H9 (cell line): ENCODE measurements at regions not wholly inside any gene's neighbourhood (a gene's known extent, or its start where the extent isn't known, plus 50 kb on each side); places are given as distances from the start of the nearest gene placed in this dataset.
A peak's percentile ranks its signal among the peaks of the same experiment; 100 is the strongest.

Source experiments
- DNase-seq: peaks from one replicate; pipeline ENCODE4 v3.0.0-alpha.2; 2017
- H2AFZ ChIP-seq: one replicate; pipeline ENCODE4 v1.6.1; 2013; ENCODE audit warnings: mild to moderate bottlenecking, low read length, control low read depth, moderate library complexity
- H2AK5ac ChIP-seq: 2 replicates; pipeline ENCODE4 v1.6.1; 2013; ENCODE audit warnings: low read length, control low read depth, mixed read lengths; ENCODE audit not compliant: insufficient read length
- H2BK120ac ChIP-seq: one replicate; pipeline ENCODE4 v1.6.1; 2013; ENCODE audit warnings: low read depth, mild to moderate bottlenecking, low read length, control low read depth, inconsistent platforms; ENCODE audit not compliant: poor library complexity, severe bottlenecking
- H2BK12ac ChIP-seq: 2 replicates; pipeline ENCODE4 v1.6.1; 2013; ENCODE audit warnings: low read length, control low read depth, mixed read lengths, low read depth; ENCODE audit not compliant: insufficient read length
- H2BK15ac ChIP-seq: 2 replicates; pipeline ENCODE4 v1.6.1; 2013; ENCODE audit warnings: low read depth, low read length, control low read depth
- H2BK20ac ChIP-seq: one replicate; pipeline ENCODE4 v1.6.1; 2013; ENCODE audit warnings: low read depth, mild to moderate bottlenecking, low read length, control low read depth, inconsistent platforms; ENCODE audit not compliant: poor library complexity, severe bottlenecking
- H2BK5ac ChIP-seq: 2 replicates; pipeline ENCODE4 v1.6.1; 2013; ENCODE audit warnings: low read length, control low read depth, mixed read lengths; ENCODE audit not compliant: insufficient read length
- H3K14ac ChIP-seq: 2 replicates; pipeline ENCODE4 v1.6.1; 2013; ENCODE audit warnings: low read length, control low read depth; ENCODE audit not compliant: insufficient read depth
- H3K18ac ChIP-seq: 2 replicates; pipeline ENCODE4 v1.6.1; 2013; ENCODE audit warnings: low read depth, mild to moderate bottlenecking, mixed read lengths, low read length, control low read depth; ENCODE audit not compliant: insufficient read length
- H3K23ac ChIP-seq: 2 replicates; pipeline ENCODE4 v1.6.1; 2013; ENCODE audit warnings: low read length, control low read depth, mixed read lengths, low read depth; ENCODE audit not compliant: insufficient read length
- H3K23me2 ChIP-seq: 2 replicates; pipeline ENCODE4 v1.6.1; 2013; ENCODE audit warnings: low read depth, mild to moderate bottlenecking, mixed read lengths, low read length, control low read depth; ENCODE audit not compliant: insufficient read length, poor library complexity, severe bottlenecking
- H3K27ac ChIP-seq: 2 replicates; pipeline ENCODE4 v1.5.1; 2013; ENCODE audit warnings: low read length, control low read depth, mixed read lengths, low read depth; ENCODE audit not compliant: insufficient read length
- H3K27me3 ChIP-seq: 2 replicates; pipeline ENCODE4 v1.6.1; 2013; ENCODE audit warnings: low read length, control low read depth, inconsistent platforms; ENCODE audit not compliant: insufficient read depth
- H3K4ac ChIP-seq: 2 replicates; pipeline ENCODE4 v1.6.1; 2013; ENCODE audit warnings: low read depth, mild to moderate bottlenecking, control low read depth, inconsistent platforms, low read length, moderate library complexity
- H3K4me1 ChIP-seq: 2 replicates; pipeline ENCODE4 v1.6.1; 2013; ENCODE audit warnings: low read length, control low read depth, inconsistent platforms; ENCODE audit not compliant: insufficient read depth
- H3K4me2 ChIP-seq: 2 replicates; pipeline ENCODE4 v1.6.1; 2013; ENCODE audit warnings: low read length, control low read depth, mixed read lengths; ENCODE audit not compliant: insufficient read length, insufficient read depth
- H3K56ac ChIP-seq: 2 replicates; pipeline ENCODE4 v1.6.1; 2013; ENCODE audit warnings: low read depth, mild to moderate bottlenecking, mixed read lengths, low read length, control low read depth; ENCODE audit not compliant: insufficient read length
- H3K79me1 ChIP-seq: 2 replicates; pipeline ENCODE4 v1.6.1; 2013; ENCODE audit warnings: low read depth, mild to moderate bottlenecking, moderate library complexity, low read length, control low read depth, inconsistent platforms; ENCODE audit not compliant: insufficient read depth, poor library complexity, severe bottlenecking
- H3K79me2 ChIP-seq: 2 replicates; pipeline ENCODE4 v1.6.1; 2013; ENCODE audit warnings: low read length, control low read depth, inconsistent platforms; ENCODE audit not compliant: insufficient read depth
- H3K9ac ChIP-seq: 2 replicates; pipeline ENCODE4 v1.6.1; 2013; ENCODE audit warnings: low read length, control low read depth, mixed read lengths; ENCODE audit not compliant: insufficient read length; ENCODE audit errors: extremely low read depth
- H3K9me3 ChIP-seq: one replicate; pipeline ENCODE4 v1.6.1; 2013; ENCODE audit warnings: low read depth, low read length, inconsistent platforms; ENCODE audit not compliant: control insufficient read depth
- H3T11ph ChIP-seq: one replicate; pipeline ENCODE4 v1.6.1; 2013; ENCODE audit warnings: mild to moderate bottlenecking, low read length, control low read depth, inconsistent platforms
- H4K20me1 ChIP-seq: one replicate; pipeline ENCODE4 v1.6.1; 2013; ENCODE audit not compliant: control insufficient read depth, insufficient read length, insufficient read depth
- H4K5ac ChIP-seq: 2 replicates; pipeline ENCODE4 v1.6.1; 2013; ENCODE audit warnings: low read depth, mild to moderate bottlenecking, mixed read lengths, low read length, control low read depth; ENCODE audit not compliant: insufficient read length
- H4K8ac ChIP-seq: replicated peaks from 2 replicates; pipeline ENCODE4 v1.6.1; 2013; ENCODE audit warnings: low read length, control low read depth, mixed read lengths, low read depth; ENCODE audit not compliant: insufficient read length
- H4K91ac ChIP-seq: 2 replicates; pipeline ENCODE4 v1.6.1; 2013; ENCODE audit warnings: low read depth, mild to moderate bottlenecking, moderate library complexity, mixed read lengths, low read length, control low read depth; ENCODE audit not compliant: insufficient read length
- H3K27ac Mint-ChIP-seq, 3 experiments: 2 replicates in 2 of 3; 3 replicates in 1 of 3; pipeline ENCODE4 v1.8.0; 2020 to 2021; ENCODE audit warnings: mixed read lengths in 3 of 3, mild to moderate bottlenecking in 1 of 3, moderate library complexity in 1 of 3
- H3K27me3 Mint-ChIP-seq: 2 replicates; pipeline ENCODE4 v1.8.0; 2021; ENCODE audit warnings: low read depth, mild to moderate bottlenecking, moderate library complexity, mixed read lengths
- H3K36me3 Mint-ChIP-seq, 3 experiments: 2 replicates in 2 of 3; 3 replicates in 1 of 3; pipeline ENCODE4 v1.8.0; 2020 to 2021; ENCODE audit warnings: low read depth in 3 of 3, mixed read lengths in 3 of 3; ENCODE audit not compliant: insufficient read depth in 1 of 3
- H3K4me1 Mint-ChIP-seq, 2 experiments: 2 replicates each; pipeline ENCODE4 v1.8.0; 2020; ENCODE audit warnings: mixed read lengths in 2 of 2
- H3K4me3 Mint-ChIP-seq, 2 experiments: 2 replicates in 1 of 2; 3 replicates in 1 of 2; pipeline ENCODE4 v1.8.0; 2020 to 2021; ENCODE audit warnings: mild to moderate bottlenecking in 2 of 2, mixed read lengths in 2 of 2, moderate library complexity in 1 of 2
- H3K9me3 Mint-ChIP-seq, 2 experiments: 2 replicates in 1 of 2; 3 replicates in 1 of 2; pipeline ENCODE4 v1.8.0; 2020; ENCODE audit warnings: mild to moderate bottlenecking in 2 of 2, mixed read lengths in 2 of 2, moderate library complexity in 1 of 2
- whole genome bisulfite sequencing: extraction: QIAGEN DNeasy Blood & Tissue Kit; methylation state at CpG from one replicate; pipeline ENCODE4 v1.1.7; 2013; ENCODE audit warnings: missing lambda C conversion rate, low lambda C conversion rate, mixed read lengths; ENCODE audit not compliant: insufficient read length; ENCODE audit errors: extremely low coverage; 5-methylcytosine and 5-hydroxymethylcytosine counted together
- TF ChIP-seq, protein P1 (sequence below): fragments of 200-600 bp; sonication (generic); conservative IDR thresholded peaks from 3 replicates; pipeline ENCODE4 v1.8.0; 2021; ENCODE audit warnings: antibody characterized with exemption, mild to moderate bottlenecking

- Histone ChIP-seq H3K79me1 (no peaks in the 10 kb centered on the region), H2AFZ (no peak overlapping the region), H2BK15ac (no peak overlapping the region), H3K18ac (no peak overlapping the region), H3K4ac (no peak overlapping the region), H3K4me1 (no peaks in the 10 kb centered on the region; the same call in 1 of the 2 replicates), H2BK5ac (no peak overlapping the region), H2BK120ac (no peak overlapping the region), H3K27ac (no peak overlapping the region), H3K23ac (no peak overlapping the region), H2BK12ac (no peak overlapping the region), H3K79me2 (no peaks in the 10 kb centered on the region), H3K9me3 (no peaks in the 10 kb centered on the region), H4K91ac (no peak overlapping the region), H3K23me2 (peaks cover 16% of the 10 kb centered on the region), H3K27me3 (no peaks in the 10 kb centered on the region), H3K14ac (peak overlapping the region; percentile 15; the same call in 1 of the 2 replicates), H4K8ac (no peak overlapping the region), H3T11ph (no peak overlapping the region), H2AK5ac (no peak overlapping the region), H3K4me2 (peak overlapping the region; percentile 69), H4K5ac (no peak overlapping the region), H2BK20ac (no peak overlapping the region), H3K9ac (no peak overlapping the region), H4K20me1 (no peaks in the 10 kb centered on the region), H3K56ac (no peak overlapping the region)
- Mint-ChIP-seq H3K36me3 (no peaks in the 10 kb centered on the region), H3K9me3 (no peaks in the 10 kb centered on the region; a peak in 2 of 5 replicates), H3K4me3 (no peak overlapping the region), H3K4me1 (peaks cover 18 to 30% of the 10 kb centered on the region in 2 experiments), H3K27me3 (no peaks in the 10 kb centered on the region; the same call in none of the 2 replicates), H3K27ac (no peak overlapping the region)
- WGBS, result no CpG with 5 or more reads among the region's 25 CpGs
- no peak for DNase-seq
- TF ChIP-seq, protein P1, sequence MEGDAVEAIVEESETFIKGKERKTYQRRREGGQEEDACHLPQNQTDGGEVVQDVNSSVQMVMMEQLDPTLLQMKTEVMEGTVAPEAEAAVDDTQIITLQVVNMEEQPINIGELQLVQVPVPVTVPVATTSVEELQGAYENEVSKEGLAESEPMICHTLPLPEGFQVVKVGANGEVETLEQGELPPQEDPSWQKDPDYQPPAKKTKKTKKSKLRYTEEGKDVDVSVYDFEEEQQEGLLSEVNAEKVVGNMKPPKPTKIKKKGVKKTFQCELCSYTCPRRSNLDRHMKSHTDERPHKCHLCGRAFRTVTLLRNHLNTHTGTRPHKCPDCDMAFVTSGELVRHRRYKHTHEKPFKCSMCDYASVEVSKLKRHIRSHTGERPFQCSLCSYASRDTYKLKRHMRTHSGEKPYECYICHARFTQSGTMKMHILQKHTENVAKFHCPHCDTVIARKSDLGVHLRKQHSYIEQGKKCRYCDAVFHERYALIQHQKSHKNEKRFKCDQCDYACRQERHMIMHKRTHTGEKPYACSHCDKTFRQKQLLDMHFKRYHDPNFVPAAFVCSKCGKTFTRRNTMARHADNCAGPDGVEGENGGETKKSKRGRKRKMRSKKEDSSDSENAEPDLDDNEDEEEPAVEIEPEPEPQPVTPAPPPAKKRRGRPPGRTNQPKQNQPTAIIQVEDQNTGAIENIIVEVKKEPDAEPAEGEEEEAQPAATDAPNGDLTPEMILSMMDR, result no peak
Measured at GRCh38 chr9:129350143-129350935, 172.3 kb upstream of the IER5L start.
